ENCODE measurements at regions not wholly inside any gene's neighbourhood (a gene's known extent, or its start where the extent isn't known, plus 50 kb on each side); places are given as distances from the start of the nearest gene placed in this dataset.
"Not testable (repeated sequence)": the region's sequence is repeated elsewhere in the genome, so short reads cannot be mapped to it uniquely, and the experiment has no call there.

- H3K79me2 ChIP-seq (ENCODE audit: insufficient read depth, low read length); DNase-seq (ENCODE audit: low spot score); H3K4me3 ChIP-seq (replicated peaks in 1 of 3; ENCODE audit: insufficient read depth in 1 of 3, low read depth in 2 of 3, low read length in 3 of 3); H3K27ac ChIP-seq (ENCODE audit: extremely low read length, insufficient read depth, low read length); H3K9ac ChIP-seq (ENCODE audit: insufficient read depth, low read depth, low read length); H3K4me2 ChIP-seq (ENCODE audit: low read depth, low read length); H2AFZ ChIP-seq (ENCODE audit: low read length); H3K36me3 ChIP-seq (replicated peaks in 1 of 2; ENCODE audit: control insufficient read depth in 1 of 2, insufficient read depth in 2 of 2, low read length in 2 of 2); CTCF ChIA-PET (ENCODE audit: low intra/inter-chr PET ratio, low total read pairs); H4K20me1 ChIP-seq (ENCODE audit: insufficient read depth, low read length); H3K9me3 ChIP-seq (ENCODE audit: low read length); POLR2A ChIA-PET; BruUV-seq (replicated peaks): not testable (repeated sequence)
- Histone ChIP-seq H3K4me1 (ENCODE audit: insufficient read depth, low read length) (peaks cover 66% of the 10 kb centered on the region), H3K27me3 (ENCODE audit: control insufficient read depth in 1 of 2, insufficient read depth in 2 of 2, low read length in 2 of 2) (peaks cover 5 to 28% of the 10 kb centered on the region in 2 experiments)
- peak; percentile 36 for FAIRE-seq
- 36% methylated on average over 17 of the region's 18 CpGs for WGBS (ENCODE audit: low lambda C conversion rate)
- peak; percentile 11 for ATAC-seq
- intact Hi-C loops (cut with micrococcal nuclease; ENCODE audit: unreplicated experiment) = loop anchor here (1.0 kb wide), 1 partner anchor 142 kb away; no protein-coding TSS in a partner anchor
- in situ Hi-C loops (cut with HindIII; ENCODE audit: extremely low pct_ligation_motif_present, low pct_unique_long_range_greater_than_20kb) = loop anchor here (10.0 kb wide), 1 partner anchor 143 kb away; no protein-coding TSS in a partner anchor
- 0 out of 2 replicates have a peak, but pooled peaks have one; percentile 14 for TF ChIP-seq HOMEZ (CRISPR knock-in tag; IDR thresholded peaks at IDR 0.05; ENCODE audit: low read depth)
- 0 out of 2 replicates have a peak, but pooled peaks have one; percentile 34 for TF ChIP-seq ZFX (CRISPR knock-in tag; IDR thresholded peaks at IDR 0.05; ENCODE audit: low read depth)
- 0 out of 2 replicates have a peak, but pooled peaks have one; percentile 51 for TF ChIP-seq NRL (CRISPR knock-in tag; IDR thresholded peaks at IDR 0.05; ENCODE audit: borderline replicate concordance)
- 0 out of 2 replicates have a peak, but pooled peaks have one; percentile 38 for TF ChIP-seq ZNF605 (CRISPR knock-in tag; IDR thresholded peaks at IDR 0.05)
- peak; percentile 63 for TF ChIP-seq SMC3 (IDR thresholded peaks at IDR 0.05; ENCODE audit: low read length)
- peak; percentile 62; the same call in 1 of the 2 replicates for TF ChIP-seq KDM2A (CRISPR knock-in tag; IDR thresholded peaks at IDR 0.05; ENCODE audit: borderline replicate concordance, low read depth)
- peak; percentile 47 for TF ChIP-seq ZNF883 (CRISPR knock-in tag; IDR thresholded peaks at IDR 0.05; ENCODE audit: not compliant biosample characterization)
- 0 out of 2 replicates have a peak, but pooled peaks have one; percentile 24 for TF ChIP-seq ZNF616 (CRISPR knock-in tag; IDR thresholded peaks at IDR 0.05; ENCODE audit: low read depth)
- TF ChIP-seq, protein P1, sequence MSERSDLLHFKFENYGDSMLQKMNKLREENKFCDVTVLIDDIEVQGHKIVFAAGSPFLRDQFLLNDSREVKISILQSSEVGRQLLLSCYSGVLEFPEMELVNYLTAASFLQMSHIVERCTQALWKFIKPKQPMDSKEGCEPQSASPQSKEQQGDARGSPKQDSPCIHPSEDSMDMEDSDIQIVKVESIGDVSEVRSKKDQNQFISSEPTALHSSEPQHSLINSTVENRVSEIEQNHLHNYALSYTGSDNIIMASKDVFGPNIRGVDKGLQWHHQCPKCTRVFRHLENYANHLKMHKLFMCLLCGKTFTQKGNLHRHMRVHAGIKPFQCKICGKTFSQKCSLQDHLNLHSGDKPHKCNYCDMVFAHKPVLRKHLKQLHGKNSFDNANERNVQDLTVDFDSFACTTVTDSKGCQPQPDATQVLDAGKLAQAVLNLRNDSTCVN (CRISPR knock-in tag; IDR thresholded peaks at IDR 0.05; ENCODE audit: borderline replicate concordance) = 0 out of 2 replicates have a peak, but pooled peaks have one; percentile 26
- 0 out of 2 replicates have a peak, but pooled peaks have one; percentile 13 for TF ChIP-seq ZNF891 (CRISPR knock-in tag; IDR thresholded peaks at IDR 0.05)
- TF ChIP-seq ZNF687 (CRISPR knock-in tag; IDR thresholded peaks at IDR 0.05) = peak; percentile 51
- TF ChIP-seq ZNF563 (CRISPR knock-in tag; IDR thresholded peaks at IDR 0.05) = 0 out of 2 replicates have a peak, but pooled peaks have one; percentile 39
- peak; percentile 19; the same call in 1 of the 2 replicates for TF ChIP-seq ZFY (CRISPR knock-in tag; IDR thresholded peaks at IDR 0.05)
Measured at GRCh38 chr16:29257419-29258336, 148.8 kb downstream of the NPIPB11 start.

All from HepG2 (cell line).